ENCODE measurements at regions not wholly inside any gene's neighbourhood (a gene's known extent, or its start where the extent isn't known, plus 50 kb on each side); places are given as distances from the start of the nearest gene placed in this dataset.

DNA sequence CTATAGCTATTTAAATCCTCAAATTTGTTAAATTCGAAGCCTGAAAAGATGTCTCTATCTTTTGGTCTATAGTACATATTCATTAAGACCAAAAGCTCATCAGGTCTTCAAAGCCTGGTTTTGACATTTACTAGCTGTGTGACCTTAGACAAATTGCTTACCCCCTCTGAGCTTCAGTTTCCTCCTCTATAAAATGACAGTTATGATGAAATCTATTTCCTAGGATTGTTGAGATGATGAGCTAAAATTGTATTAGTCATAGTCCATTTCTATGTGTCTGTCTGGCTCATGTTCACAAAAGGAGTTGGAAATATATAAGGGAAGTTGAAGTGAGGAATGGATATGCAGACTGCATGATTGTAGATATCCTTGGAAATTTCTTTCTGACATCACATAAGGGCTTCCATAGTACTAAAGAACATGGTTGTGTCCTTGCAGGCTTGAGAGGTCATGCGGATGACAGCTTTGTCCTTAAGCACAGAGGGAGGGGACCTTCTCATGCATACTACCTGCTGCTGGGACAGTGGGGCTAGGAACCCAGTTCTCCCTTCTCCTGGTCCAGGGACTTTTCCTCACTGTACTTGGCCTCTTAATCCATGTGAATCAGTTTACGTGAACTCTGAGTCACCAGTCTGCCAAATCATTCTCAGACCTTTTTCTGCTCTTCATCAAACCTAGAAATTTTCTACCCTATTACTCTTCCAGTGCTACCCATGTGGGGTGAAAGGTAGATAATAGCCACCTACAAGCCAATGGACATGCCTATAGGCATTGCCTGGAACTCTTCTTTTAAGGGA is 487.5 kb upstream of the SALL1 start:
- no peak overlapping the region for H3K27ac Mint-ChIP-seq
- H3K4me3 Mint-ChIP-seq (ENCODE audit: low read depth): no peak overlapping the region
- DNase-seq (ENCODE audit: low spot score, unreplicated experiment): no peak
- H3K36me3 Mint-ChIP-seq (ENCODE audit: insufficient read depth): no peaks in the 10 kb centered on the region
- peaks cover 52% of the 10 kb centered on the region for H3K27me3 Mint-ChIP-seq
- no peaks in the 10 kb centered on the region for H3K9me3 Mint-ChIP-seq (ENCODE audit: low read depth)
- TF ChIP-seq, protein P1, sequence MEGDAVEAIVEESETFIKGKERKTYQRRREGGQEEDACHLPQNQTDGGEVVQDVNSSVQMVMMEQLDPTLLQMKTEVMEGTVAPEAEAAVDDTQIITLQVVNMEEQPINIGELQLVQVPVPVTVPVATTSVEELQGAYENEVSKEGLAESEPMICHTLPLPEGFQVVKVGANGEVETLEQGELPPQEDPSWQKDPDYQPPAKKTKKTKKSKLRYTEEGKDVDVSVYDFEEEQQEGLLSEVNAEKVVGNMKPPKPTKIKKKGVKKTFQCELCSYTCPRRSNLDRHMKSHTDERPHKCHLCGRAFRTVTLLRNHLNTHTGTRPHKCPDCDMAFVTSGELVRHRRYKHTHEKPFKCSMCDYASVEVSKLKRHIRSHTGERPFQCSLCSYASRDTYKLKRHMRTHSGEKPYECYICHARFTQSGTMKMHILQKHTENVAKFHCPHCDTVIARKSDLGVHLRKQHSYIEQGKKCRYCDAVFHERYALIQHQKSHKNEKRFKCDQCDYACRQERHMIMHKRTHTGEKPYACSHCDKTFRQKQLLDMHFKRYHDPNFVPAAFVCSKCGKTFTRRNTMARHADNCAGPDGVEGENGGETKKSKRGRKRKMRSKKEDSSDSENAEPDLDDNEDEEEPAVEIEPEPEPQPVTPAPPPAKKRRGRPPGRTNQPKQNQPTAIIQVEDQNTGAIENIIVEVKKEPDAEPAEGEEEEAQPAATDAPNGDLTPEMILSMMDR (IDR thresholded peaks at IDR 0.05; ENCODE audit: unreplicated experiment): no peak
- H3K4me1 Mint-ChIP-seq (ENCODE audit: low read depth): peaks cover 6% of the 10 kb centered on the region

DNA sequence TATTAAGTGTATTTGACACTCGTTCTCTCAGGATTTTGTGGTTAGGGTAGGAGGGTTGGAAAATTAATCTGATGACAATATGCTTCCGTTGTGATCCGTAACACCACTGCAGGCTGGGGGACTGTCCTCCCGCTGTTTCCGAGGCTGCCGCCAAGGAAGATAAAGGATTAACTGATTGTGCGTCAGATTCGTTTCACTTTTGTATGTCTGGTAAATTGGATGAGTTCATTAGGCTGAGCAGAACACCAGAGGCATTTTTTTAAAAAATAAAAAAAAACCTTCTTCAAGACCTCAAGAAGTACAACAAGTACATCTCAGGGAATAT is 486.7 kb upstream of the SALL1 start:
- no peak overlapping the region for H3K27ac Mint-ChIP-seq
- H3K9me3 Mint-ChIP-seq (ENCODE audit: low read depth): no peaks in the 10 kb centered on the region
- DNase-seq (ENCODE audit: low spot score, unreplicated experiment): no peak
- H3K27me3 Mint-ChIP-seq: peaks cover 52% of the 10 kb centered on the region
- no peak overlapping the region for H3K4me3 Mint-ChIP-seq (ENCODE audit: low read depth)
- TF ChIP-seq, protein P1 (IDR thresholded peaks at IDR 0.05; ENCODE audit: unreplicated experiment): no peak
- no peaks in the 10 kb centered on the region for H3K36me3 Mint-ChIP-seq (ENCODE audit: insufficient read depth)
- H3K4me1 Mint-ChIP-seq (ENCODE audit: low read depth): peaks cover 6% of the 10 kb centered on the region

DNA sequence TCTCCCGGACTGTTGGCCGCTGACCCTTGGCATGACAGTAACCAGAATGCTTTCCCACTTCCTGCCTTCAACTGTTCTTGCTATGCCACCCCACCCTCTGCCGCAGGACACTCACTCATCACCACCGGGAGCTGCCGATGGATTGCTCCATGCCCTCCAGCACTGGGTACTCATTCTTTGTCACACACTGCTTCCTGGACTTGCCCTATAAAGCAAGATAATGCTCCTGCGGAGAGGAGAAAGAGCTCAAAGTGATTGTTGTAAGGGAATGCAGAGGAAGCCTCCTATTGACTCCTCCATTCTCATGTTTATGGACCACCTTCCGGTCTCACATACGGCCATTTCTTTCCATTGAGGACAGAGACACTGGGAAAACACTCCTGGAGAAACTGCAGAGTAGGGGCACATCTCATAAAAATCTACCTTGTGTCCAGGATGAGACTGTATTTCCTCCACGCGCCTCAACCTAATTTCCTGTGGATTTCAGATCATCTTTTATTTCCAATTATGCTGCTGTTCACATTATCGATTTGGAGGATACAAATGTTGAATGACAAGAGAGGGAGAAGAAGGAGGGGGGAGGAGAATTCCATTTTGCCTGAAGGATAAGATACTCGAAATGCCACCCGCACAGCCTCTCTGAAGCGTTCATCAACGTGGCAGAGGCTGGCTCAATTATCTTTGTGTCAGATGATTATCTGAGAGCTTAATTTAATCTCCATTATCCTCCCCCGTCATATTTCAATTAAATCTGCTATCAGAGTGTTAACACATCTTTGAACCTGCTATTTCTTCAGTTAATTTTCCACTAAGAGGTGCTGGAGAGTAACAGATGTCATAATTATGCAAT is 486.1 kb upstream of the SALL1 start:
- Mint-ChIP-seq H3K4me3 (ENCODE audit: low read depth) (no peak overlapping the region), H3K9me3 (ENCODE audit: low read depth) (no peaks in the 10 kb centered on the region), H3K36me3 (ENCODE audit: insufficient read depth) (no peaks in the 10 kb centered on the region), H3K4me1 (ENCODE audit: low read depth) (peaks cover 6% of the 10 kb centered on the region), H3K27ac (no peak overlapping the region), H3K27me3 (peaks cover 51% of the 10 kb centered on the region)
- TF ChIP-seq, protein P1 (IDR thresholded peaks at IDR 0.05; ENCODE audit: unreplicated experiment): no peak
- DNase-seq (ENCODE audit: low spot score, unreplicated experiment): no peak

DNA sequence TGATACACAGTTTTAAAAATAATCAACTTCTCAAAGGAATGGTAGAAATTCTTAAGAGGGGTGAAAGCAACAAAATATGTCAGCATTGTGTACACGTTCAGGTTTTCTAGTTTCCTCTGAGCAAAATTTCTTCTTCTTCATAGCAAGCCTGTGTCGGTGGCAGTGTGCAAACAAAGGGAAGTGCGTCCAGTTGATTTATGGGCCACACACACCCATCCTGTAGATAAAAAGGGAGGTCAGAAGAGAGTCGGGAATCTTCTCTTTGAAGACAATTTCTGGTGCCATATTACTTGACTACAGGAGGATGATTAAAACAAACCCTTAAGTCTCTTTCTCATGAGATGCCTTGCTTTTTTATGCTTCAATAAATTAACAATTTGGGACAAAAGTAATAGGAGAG is 484.1 kb upstream of the SALL1 start:
- Mint-ChIP-seq H3K27me3 (peaks cover 45% of the 10 kb centered on the region), H3K4me1 (ENCODE audit: low read depth) (peaks cover 6% of the 10 kb centered on the region), H3K9me3 (ENCODE audit: low read depth) (no peaks in the 10 kb centered on the region), H3K27ac (no peak overlapping the region), H3K36me3 (ENCODE audit: insufficient read depth) (no peaks in the 10 kb centered on the region), H3K4me3 (ENCODE audit: low read depth) (no peak overlapping the region)
- TF ChIP-seq, protein P1 (IDR thresholded peaks at IDR 0.05; ENCODE audit: unreplicated experiment): no peak
- DNase-seq (ENCODE audit: low spot score, unreplicated experiment): no peak

DNA sequence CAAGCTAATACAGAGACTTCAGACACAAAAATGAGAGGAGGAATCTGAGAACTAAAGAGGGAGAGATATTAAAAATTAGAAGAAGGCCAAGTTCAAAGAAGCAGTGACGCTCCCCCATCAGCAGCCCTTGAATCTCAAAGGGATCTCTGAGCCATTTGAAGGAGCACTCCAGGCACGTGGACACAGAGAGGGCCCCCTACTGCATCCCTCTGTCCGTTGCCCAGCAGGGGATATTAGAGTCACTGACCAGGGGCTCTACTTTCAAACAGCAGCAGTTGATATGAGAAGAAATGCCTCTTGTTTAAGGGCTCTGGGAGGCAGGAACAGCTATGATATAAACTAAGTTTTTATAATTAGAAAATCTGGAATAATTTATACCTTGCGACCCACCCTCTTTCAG is 479.0 kb upstream of the SALL1 start:
- Mint-ChIP-seq H3K9me3 (ENCODE audit: low read depth) (peaks cover 4% of the 10 kb centered on the region), H3K27ac (no peak overlapping the region), H3K27me3 (peaks cover 6% of the 10 kb centered on the region), H3K4me3 (ENCODE audit: low read depth) (no peak overlapping the region), H3K36me3 (ENCODE audit: insufficient read depth) (no peaks in the 10 kb centered on the region), H3K4me1 (ENCODE audit: low read depth) (peaks cover 3% of the 10 kb centered on the region)
- TF ChIP-seq, protein P1 (IDR thresholded peaks at IDR 0.05; ENCODE audit: unreplicated experiment): no peak
- no peak for DNase-seq (ENCODE audit: low spot score, unreplicated experiment)
